GM13976 (cell line): ENCODE measurements at regions not wholly inside any gene's neighbourhood (a gene's known extent, or its start where the extent isn't known, plus 50 kb on each side); places are given as distances from the start of the nearest gene placed in this dataset.

ENCODE experiments used
- DNase-seq: peaks from one replicate; pipeline ENCODE4 v3.0.0; 2012; ENCODE audit warnings: low spot score
- in situ Hi-C: fragments of 300-500 bp; cut with MboI; formaldehyde crosslinking; loops from one replicate; pipeline ENCODE4 v1.12.0; 2022; ENCODE audit warnings: low sequenced_read_pairs, mixed read lengths, inconsistent platforms; ENCODE audit not compliant: unreplicated experiment
- TF ChIP-seq, protein P1 (sequence below): IDR thresholded peaks from 2 replicates; pipeline ENCODE4 v1.5.1; 2012; ENCODE audit warnings: borderline replicate concordance, mild to moderate bottlenecking; ENCODE audit not compliant: insufficient read depth; ENCODE audit errors: extremely low read depth, missing control alignments, control extremely low read depth

DNA sequence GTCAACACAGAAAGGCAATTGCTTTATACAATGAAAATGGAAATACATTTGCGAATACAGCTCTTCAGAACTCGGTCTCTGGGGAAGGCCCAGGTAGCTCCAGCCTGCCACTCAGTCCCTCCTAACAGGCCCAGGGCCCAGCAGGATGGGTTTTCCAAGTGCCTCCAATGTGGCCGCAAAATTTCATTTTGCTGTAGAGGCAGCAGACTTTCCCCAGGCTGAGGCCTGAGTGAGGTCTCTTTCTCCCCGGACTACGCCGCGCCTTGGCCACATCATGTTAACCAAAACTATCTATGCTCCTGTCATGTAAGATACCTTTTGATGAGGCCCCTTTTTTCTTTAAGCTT lies 606.0 kb upstream of the SALL1 start:
- DNase-seq = no peak
- TF ChIP-seq, protein P1, sequence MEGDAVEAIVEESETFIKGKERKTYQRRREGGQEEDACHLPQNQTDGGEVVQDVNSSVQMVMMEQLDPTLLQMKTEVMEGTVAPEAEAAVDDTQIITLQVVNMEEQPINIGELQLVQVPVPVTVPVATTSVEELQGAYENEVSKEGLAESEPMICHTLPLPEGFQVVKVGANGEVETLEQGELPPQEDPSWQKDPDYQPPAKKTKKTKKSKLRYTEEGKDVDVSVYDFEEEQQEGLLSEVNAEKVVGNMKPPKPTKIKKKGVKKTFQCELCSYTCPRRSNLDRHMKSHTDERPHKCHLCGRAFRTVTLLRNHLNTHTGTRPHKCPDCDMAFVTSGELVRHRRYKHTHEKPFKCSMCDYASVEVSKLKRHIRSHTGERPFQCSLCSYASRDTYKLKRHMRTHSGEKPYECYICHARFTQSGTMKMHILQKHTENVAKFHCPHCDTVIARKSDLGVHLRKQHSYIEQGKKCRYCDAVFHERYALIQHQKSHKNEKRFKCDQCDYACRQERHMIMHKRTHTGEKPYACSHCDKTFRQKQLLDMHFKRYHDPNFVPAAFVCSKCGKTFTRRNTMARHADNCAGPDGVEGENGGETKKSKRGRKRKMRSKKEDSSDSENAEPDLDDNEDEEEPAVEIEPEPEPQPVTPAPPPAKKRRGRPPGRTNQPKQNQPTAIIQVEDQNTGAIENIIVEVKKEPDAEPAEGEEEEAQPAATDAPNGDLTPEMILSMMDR = no peak
- in situ Hi-C loops = no loop called here

DNA sequence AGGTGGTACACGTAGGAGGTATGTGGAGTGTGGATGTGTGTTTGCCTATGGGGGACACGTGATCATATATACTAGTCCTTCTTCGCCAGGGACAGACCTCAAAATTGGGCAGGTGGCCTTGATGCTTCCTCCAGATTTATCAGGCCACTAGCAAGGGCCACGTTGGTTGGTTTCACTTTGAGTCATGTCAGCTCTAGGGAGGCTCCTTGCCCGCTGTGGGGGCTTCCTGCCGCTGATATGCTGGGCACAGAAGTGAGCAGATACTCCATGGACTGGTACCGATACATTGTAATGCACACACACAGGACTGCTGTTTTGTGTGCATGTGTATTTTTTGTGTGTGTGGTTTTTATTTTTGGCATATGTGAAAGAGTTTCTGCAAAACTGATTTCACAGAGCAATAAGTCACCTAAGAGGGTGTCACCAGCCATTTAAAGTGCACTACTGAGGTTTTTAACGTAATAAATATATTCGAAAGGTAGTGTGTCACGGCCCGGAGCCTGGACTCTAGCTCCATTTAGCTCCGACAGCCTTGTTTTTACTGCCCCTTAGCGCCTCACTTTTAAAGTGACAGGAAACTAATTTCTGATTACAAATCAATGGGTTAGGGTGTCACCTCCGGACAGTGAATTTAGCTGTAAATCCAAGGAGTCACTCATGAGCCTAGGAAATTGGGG lies 605.5 kb upstream of the SALL1 start:
- TF ChIP-seq, protein P1 = no peak
- DNase-seq = no peak
- in situ Hi-C loops = no loop called here

DNA sequence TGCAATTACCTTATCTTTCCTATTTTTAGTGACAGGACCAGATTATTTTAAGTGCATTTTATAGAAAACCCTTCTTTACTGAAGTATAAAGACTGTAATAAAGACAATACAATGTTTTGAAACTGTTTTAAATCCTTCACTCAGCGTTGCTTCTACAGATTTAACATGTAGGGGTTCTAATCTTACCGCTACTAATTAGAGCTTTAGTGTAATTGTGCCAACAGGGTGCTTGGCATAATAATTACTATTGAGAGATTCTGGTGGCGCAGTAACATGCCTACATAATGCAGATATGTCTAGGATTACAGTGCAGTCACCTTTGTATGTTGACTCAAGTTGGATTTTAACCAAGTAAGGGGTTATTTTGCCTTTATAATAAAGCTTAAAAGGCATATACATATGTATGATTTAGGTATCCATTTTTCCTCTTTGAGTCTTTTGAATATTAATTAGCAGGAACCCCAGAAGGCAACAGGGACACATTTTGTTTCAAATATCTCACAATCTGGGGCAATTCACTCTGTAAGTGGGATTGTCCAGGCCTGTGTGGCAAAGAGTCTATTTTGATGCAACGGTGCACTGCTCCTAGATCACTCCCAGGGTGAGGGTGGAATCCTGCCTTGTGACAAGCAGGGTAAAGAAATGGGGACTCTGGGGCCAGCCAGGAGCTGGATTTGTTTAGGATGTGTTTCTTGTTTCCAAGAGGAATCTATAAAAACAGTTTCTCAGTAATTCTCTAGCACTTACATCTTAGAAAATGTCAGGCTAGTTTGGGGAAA lies 604.7 kb upstream of the SALL1 start:
- DNase-seq = no peak
- in situ Hi-C loops = no loop called here
- TF ChIP-seq, protein P1 = no peak

DNA sequence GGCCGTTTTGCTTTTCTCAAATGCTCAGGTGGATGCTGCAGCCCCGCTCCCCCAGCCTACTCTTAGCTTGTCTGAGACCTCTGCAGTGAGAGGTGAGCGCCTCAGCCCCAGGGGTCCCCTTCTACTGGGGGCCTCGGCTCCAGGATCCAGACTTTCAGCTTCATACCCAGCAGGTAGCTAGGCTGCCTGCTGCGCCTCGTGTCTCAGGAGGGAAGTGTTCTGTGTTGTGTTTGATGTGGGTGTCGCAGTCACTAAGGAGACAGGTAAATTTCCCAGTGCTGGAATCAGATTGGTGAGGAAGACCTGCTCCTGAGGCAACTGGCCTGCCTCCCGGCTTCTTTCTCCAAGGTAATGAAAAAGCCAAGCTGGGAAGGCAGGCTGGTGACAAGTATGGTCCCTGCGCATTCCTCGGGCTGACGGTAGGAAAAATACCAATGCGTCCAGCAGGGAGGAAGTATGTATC lies 604.0 kb upstream of the SALL1 start:
- no peak for DNase-seq

DNA sequence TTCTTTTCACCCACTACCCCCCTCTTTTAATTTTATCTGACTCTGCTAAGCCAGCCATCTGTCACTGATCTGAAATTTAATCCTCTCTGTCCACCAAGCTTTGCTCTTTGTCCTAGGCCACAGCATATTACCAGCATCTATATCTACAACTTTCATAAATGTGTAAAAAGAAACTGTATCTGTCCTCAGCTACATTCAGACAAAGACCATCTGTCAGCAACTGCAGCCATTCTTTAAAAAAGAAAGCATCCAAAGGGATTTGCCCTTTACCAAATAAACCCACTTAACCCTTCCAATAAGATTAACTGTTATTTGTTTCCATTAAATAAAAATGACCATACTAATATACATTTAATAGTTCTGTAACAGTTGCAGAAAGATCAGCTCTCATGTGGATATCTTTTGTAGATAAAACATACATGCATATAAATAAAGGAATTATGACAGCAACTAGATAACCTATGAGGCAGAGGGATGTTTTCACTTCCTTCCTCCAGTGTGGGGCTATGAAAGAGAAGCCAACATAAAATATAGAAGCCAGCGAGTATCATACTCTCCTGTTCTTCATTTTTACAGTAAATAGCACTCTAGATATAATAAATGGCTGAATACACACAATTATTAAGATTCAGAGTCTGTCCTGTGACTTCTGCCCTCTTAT lies 602.5 kb upstream of the SALL1 start:
- in situ Hi-C loops = no loop called here
- DNase-seq = no peak
- TF ChIP-seq, protein P1 = no peak

More for the DNA sequence above, 604.0 kb upstream of the SALL1 start:
- in situ Hi-C loops = no loop called here
- TF ChIP-seq, protein P1 = no peak

DNA sequence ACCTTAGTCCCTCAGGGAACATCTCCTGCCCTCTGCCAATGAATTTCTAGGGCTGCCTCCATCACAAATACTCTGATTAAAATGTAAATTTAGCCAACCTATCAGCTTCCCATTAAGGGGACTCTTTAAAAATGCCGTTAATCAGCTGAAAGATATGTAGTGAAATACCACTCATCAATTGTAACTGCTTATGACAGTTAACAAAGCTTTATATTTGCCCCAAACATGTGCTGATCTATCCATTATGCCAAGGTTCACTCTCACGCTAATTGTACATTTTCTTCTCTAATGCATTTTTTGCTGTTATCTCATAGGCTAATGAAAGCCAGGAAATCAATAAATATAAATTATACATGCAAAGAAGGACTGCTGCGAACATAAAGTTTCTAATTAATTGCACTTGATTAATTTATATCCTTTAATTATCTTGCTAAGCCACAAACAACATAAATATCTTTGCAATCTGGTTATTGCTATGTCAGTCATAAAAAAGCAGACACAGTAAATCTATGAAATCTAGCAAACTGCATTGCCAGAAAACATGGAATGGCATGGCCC lies 601.4 kb upstream of the SALL1 start:
- no peak for DNase-seq
- in situ Hi-C loops = no loop called here
- TF ChIP-seq, protein P1 = no peak
